ENCODE measurements at regions not wholly inside any gene's neighbourhood (a gene's known extent, or its start where the extent isn't known, plus 50 kb on each side); places are given as distances from the start of the nearest gene placed in this dataset.

- H2BK20ac ChIP-seq (ENCODE audit: low read depth, low read length): no peak overlapping the region
- no peaks in the 10 kb centered on the region for H3K36me3 ChIP-seq (ENCODE audit: control insufficient read depth, insufficient read depth, low read length)
- no peak for DNase-seq
- H2AFZ ChIP-seq (replicated peaks; ENCODE audit: low read length, poor library complexity): no peak overlapping the region
- in situ Hi-C loops (cut with MboI; ENCODE audit: low sequenced_read_pairs) (no loop called here), intact Hi-C loops (cut with micrococcal nuclease) (no loop called here), dilution Hi-C loops (cut with HindIII; ENCODE audit: low sequenced_read_pairs, unreplicated experiment) (no loop called here)
- no peak overlapping the region for H3K9ac ChIP-seq (ENCODE audit: low read depth, low read length)
- no peaks in the 10 kb centered on the region for H4K20me1 ChIP-seq (ENCODE audit: insufficient read depth, low read length)
- no peak overlapping the region for H3K14ac ChIP-seq (replicated peaks; ENCODE audit: low read depth, low read length)
- H3K4me1 ChIP-seq (ENCODE audit: control insufficient read depth, insufficient read depth, low read length): no peaks in the 10 kb centered on the region
- CTCF ChIA-PET: no interaction called here
- H3K4me2 ChIP-seq (ENCODE audit: low read depth, low read length): no peak overlapping the region
- no peak for ATAC-seq (ENCODE audit: low read depth)
- no peak overlapping the region for H3K18ac ChIP-seq (ENCODE audit: low read depth, low read length)
- H2AK5ac ChIP-seq (ENCODE audit: low read depth, low read length): no peak overlapping the region
- H4K8ac ChIP-seq (ENCODE audit: low read depth in 2 of 2, low read length in 2 of 2): no peak overlapping the region
- H3K4ac ChIP-seq (ENCODE audit: low read depth, low read length): no peak overlapping the region
- no peak overlapping the region for H3K4me3 ChIP-seq (ENCODE audit: insufficient read depth, low read depth, low read length)
- no peak overlapping the region for H2BK15ac ChIP-seq (ENCODE audit: low read depth, low read length)
- H3K79me1 ChIP-seq (ENCODE audit: low read depth in 1 of 2, low read length in 2 of 2): no peaks in the 10 kb centered on the region
- no peaks in the 10 kb centered on the region; the same call in 1 of the 2 replicates for H3K27me3 ChIP-seq (ENCODE audit: control insufficient read depth, insufficient read depth, low read length)
- TF ChIP-seq RFX5 (IDR thresholded peaks at IDR 0.05; ENCODE audit: low read depth, low read length) (no peak), POLR2A (IDR thresholded peaks at IDR 0.05; ENCODE audit: low read depth, low read length) (no peak), MXI1 (IDR thresholded peaks at IDR 0.05; ENCODE audit: borderline replicate concordance, low read depth, low read length) (no peak), BHLHE40 (IDR thresholded peaks at IDR 0.05; ENCODE audit: low read depth, low read length) (no peak)
- TF ChIP-seq, protein P1, sequence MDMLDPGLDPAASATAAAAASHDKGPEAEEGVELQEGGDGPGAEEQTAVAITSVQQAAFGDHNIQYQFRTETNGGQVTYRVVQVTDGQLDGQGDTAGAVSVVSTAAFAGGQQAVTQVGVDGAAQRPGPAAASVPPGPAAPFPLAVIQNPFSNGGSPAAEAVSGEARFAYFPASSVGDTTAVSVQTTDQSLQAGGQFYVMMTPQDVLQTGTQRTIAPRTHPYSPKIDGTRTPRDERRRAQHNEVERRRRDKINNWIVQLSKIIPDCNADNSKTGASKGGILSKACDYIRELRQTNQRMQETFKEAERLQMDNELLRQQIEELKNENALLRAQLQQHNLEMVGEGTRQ (IDR thresholded peaks at IDR 0.05; ENCODE audit: low read depth, low read length): no peak
- BruUV-seq (replicated peaks): no TSS peak
- H2AK9ac ChIP-seq (replicated peaks; ENCODE audit: low read depth, low read length, poor library complexity): no peak overlapping the region
- no peak overlapping the region for H2BK5ac ChIP-seq (ENCODE audit: low read depth, low read length, poor library complexity, severe bottlenecking)
- no peaks in the 10 kb centered on the region for H3K9me1 ChIP-seq (ENCODE audit: insufficient read depth, low read length)
- no peaks in the 10 kb centered on the region for H3K9me3 ChIP-seq (ENCODE audit: control insufficient read depth, insufficient read depth, low read length)
- no CpG with 5 or more reads among the region's 3 CpGs for WGBS, 2 experiments (ENCODE audit: extremely low coverage in 2 of 2, insufficient read length in 1 of 2)
- POLR2A ChIA-PET (ENCODE audit: unreplicated experiment): no interaction called here
- H3K23ac ChIP-seq (ENCODE audit: low read depth, low read length): no peak overlapping the region
- no peak overlapping the region for H3K56ac ChIP-seq (ENCODE audit: extremely low read depth, insufficient read depth, low read length)
- no peak overlapping the region for H2BK120ac ChIP-seq (ENCODE audit: low read depth, low read length)
- H4K5ac ChIP-seq (ENCODE audit: low read depth, low read length): no peak overlapping the region
- H3K27ac ChIP-seq (ENCODE audit: insufficient read depth, low read length): no peak overlapping the region
- H4K91ac ChIP-seq (ENCODE audit: insufficient read depth, low read depth, low read length): no peak overlapping the region
Observed at GRCh38 chr1:83800066-83800465, 198.9 kb downstream of the TTLL7 start.
